NCI-H524 (cell line): ENCODE measurements at regions not wholly inside any gene's neighbourhood (a gene's known extent, or its start where the extent isn't known, plus 50 kb on each side); places are given as distances from the start of the nearest gene placed in this dataset.

Source experiments
- DNase-seq, 2 experiments: peaks; one replicate each; lab custom pipeline; 2025; lab: John Stamatoyannopoulos, UW

- no peak for DNase-seq
Measured at GRCh38 chr4:137630252-137630651, 98.0 kb upstream of the PCDH18 start.

- DNase-seq: no peak
Measured at GRCh38 chr4:137627739-137628460, 95.6 kb upstream of the PCDH18 start.

- no peak for DNase-seq
Measured at GRCh38 chr4:137626942-137627738, 94.8 kb upstream of the PCDH18 start.

GRCh38 chr4:137623013-137623412 lies 90.7 kb upstream of the PCDH18 start:
- DNase-seq: no peak

GRCh38 chr4:137621056-137621455 lies 88.8 kb upstream of the PCDH18 start:
- peak; percentile 47 to 64 for DNase-seq

- no peak for DNase-seq
Measured at GRCh38 chr4:137614491-137614890, 82.2 kb upstream of the PCDH18 start.

GRCh38 chr4:137611998-137612700 lies 79.9 kb upstream of the PCDH18 start:
- no peak for DNase-seq

GRCh38 chr4:137610960-137611359 lies 78.7 kb upstream of the PCDH18 start:
- DNase-seq: no peak

GRCh38 chr4:137609718-137610430 lies 77.6 kb upstream of the PCDH18 start:
- no peak for DNase-seq

- DNase-seq: no peak
Measured at GRCh38 chr4:137608085-137608484, 75.8 kb upstream of the PCDH18 start.

GRCh38 chr4:137602436-137602835 lies 70.1 kb upstream of the PCDH18 start:
- no peak for DNase-seq

GRCh38 chr4:137601934-137602333 lies 69.6 kb upstream of the PCDH18 start:
- no peak for DNase-seq

- DNase-seq: no peak
Measured at GRCh38 chr4:137599734-137600133, 67.4 kb upstream of the PCDH18 start.

- no peak for DNase-seq
Measured at GRCh38 chr4:137597752-137598430, 65.6 kb upstream of the PCDH18 start.

- DNase-seq: no peak
Measured at GRCh38 chr4:137587796-137588195, 55.5 kb upstream of the PCDH18 start.

- DNase-seq: no peak
Measured at GRCh38 chr4:137583671-137584070, 51.4 kb upstream of the PCDH18 start.
